Liver (tissue), 3 donors: ENCODE measurements at regions not wholly inside any gene's neighbourhood (a gene's known extent, or its start where the extent isn't known, plus 50 kb on each side); places are given as distances from the start of the nearest gene placed in this dataset.
A peak's percentile ranks its signal among the peaks of the same experiment; 100 is the strongest.

Source experiments
- FOXA1 ChIP-seq: IDR thresholded peaks from 2 replicates; pipeline ENCODE4 v1.6.1; 2016; ENCODE audit warnings: antibody characterized with exemption
- GABPA ChIP-seq, 2 donors: IDR thresholded peaks in 1 of 2; conservative IDR thresholded peaks in 1 of 2; 2 replicates each; pipeline ENCODE4 v1.6.1; 2016; ENCODE audit warnings: antibody characterized with exemption in 2 of 2, mild to moderate bottlenecking in 1 of 2, moderate library complexity in 1 of 2
- HNF4G ChIP-seq: IDR thresholded peaks from 2 replicates; pipeline ENCODE4 v1.6.1; 2016; ENCODE audit warnings: antibody characterized with exemption
- JUND ChIP-seq, 2 donors: IDR thresholded peaks; 2 replicates each; pipeline ENCODE4 v1.6.1; 2016; ENCODE audit warnings: antibody characterized with exemption in 2 of 2
- RAD21 ChIP-seq, 2 donors: IDR thresholded peaks; 2 replicates each; pipeline ENCODE4 v1.6.1; 2016; ENCODE audit warnings: antibody characterized with exemption in 2 of 2, mild to moderate bottlenecking in 2 of 2
- RXRA ChIP-seq, 2 donors: IDR thresholded peaks; 2 replicates each; pipeline ENCODE4 v1.6.1; 2017 to 2018; ENCODE audit warnings: antibody characterized with exemption in 2 of 2, mild to moderate bottlenecking in 1 of 2
- TAF1 ChIP-seq: conservative IDR thresholded peaks from 2 replicates; pipeline ENCODE4 v1.6.1; 2016; ENCODE audit warnings: antibody characterized with exemption, mild to moderate bottlenecking
- TF ChIP-seq, protein P1 (sequence below): fragments of 150-350 bp; IDR thresholded peaks from 2 replicates; pipeline ENCODE4 v1.5.1; 2017; ENCODE audit warnings: improper control_type of control experiment, low read depth, low read length; ENCODE audit not compliant: missing input control
- TF ChIP-seq, protein P2 (sequence below): IDR thresholded peaks from 2 replicates; pipeline ENCODE4 v1.6.1; 2016; ENCODE audit warnings: antibody characterized with exemption
- TF ChIP-seq, protein P3 (sequence below): IDR thresholded peaks from 2 replicates; pipeline ENCODE4 v1.6.1; 2016; ENCODE audit warnings: antibody characterized with exemption, mild to moderate bottlenecking
- TF ChIP-seq, protein P4 (sequence below): IDR thresholded peaks from 2 replicates; pipeline ENCODE4 v1.6.1; 2016; ENCODE audit warnings: antibody characterized with exemption
- donor health status: healthy.
- donor health status: healthy.

DNA sequence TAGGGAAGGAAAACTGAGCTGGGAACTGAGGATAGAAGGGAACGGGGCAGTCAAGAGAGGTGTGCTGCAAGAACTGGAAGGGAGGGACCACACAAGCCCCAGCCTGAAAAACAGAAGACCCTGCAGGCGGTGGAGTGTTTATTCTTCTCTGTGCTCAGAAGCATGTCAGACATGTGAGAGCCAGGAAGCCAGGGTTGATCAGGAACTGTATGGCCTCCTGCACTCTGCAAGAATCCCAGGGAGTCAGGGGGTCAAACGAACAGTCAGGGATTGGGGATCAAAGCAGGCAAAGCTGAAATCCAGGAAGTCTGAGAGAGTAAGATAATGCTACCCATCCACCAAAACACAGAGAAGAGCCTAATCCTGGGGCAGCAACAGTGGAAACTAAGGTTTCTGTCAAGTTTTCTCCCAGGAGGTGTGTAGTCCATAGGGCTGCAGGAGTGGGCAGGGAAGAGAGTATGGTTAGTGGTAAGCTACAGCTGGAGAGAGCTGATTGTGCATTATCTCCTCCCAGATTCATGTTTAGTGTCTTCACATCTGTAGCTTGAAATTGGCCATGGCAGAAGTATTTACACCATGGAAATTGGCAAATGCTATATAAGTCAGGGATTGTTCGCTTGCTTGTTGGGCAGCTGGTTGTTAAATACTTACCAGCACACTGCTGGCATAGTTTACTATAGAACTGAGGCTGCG lies 115.4 kb upstream of the SLC44A1 start:
- TF ChIP-seq, protein P1, sequence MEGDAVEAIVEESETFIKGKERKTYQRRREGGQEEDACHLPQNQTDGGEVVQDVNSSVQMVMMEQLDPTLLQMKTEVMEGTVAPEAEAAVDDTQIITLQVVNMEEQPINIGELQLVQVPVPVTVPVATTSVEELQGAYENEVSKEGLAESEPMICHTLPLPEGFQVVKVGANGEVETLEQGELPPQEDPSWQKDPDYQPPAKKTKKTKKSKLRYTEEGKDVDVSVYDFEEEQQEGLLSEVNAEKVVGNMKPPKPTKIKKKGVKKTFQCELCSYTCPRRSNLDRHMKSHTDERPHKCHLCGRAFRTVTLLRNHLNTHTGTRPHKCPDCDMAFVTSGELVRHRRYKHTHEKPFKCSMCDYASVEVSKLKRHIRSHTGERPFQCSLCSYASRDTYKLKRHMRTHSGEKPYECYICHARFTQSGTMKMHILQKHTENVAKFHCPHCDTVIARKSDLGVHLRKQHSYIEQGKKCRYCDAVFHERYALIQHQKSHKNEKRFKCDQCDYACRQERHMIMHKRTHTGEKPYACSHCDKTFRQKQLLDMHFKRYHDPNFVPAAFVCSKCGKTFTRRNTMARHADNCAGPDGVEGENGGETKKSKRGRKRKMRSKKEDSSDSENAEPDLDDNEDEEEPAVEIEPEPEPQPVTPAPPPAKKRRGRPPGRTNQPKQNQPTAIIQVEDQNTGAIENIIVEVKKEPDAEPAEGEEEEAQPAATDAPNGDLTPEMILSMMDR, result no peak
- TF ChIP-seq, protein P2, sequence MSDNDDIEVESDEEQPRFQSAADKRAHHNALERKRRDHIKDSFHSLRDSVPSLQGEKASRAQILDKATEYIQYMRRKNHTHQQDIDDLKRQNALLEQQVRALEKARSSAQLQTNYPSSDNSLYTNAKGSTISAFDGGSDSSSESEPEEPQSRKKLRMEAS, result no peak
- TF ChIP-seq HNF4G (no peak), RAD21 (IDR thresholded peaks at IDR 0.05) (no peak), FOXA1 (no peak), TAF1 (no peak), GABPA (IDR thresholded peaks at IDR 0.05 in 1 of 2, conservative IDR thresholded peaks at IDR 0.05 in 1 of 2) (no peak), JUND (IDR thresholded peaks at IDR 0.05) (no peak), RXRA (IDR thresholded peaks at IDR 0.05) (peak in 1 of 2 donors; percentile 8)
- TF ChIP-seq, protein P3, sequence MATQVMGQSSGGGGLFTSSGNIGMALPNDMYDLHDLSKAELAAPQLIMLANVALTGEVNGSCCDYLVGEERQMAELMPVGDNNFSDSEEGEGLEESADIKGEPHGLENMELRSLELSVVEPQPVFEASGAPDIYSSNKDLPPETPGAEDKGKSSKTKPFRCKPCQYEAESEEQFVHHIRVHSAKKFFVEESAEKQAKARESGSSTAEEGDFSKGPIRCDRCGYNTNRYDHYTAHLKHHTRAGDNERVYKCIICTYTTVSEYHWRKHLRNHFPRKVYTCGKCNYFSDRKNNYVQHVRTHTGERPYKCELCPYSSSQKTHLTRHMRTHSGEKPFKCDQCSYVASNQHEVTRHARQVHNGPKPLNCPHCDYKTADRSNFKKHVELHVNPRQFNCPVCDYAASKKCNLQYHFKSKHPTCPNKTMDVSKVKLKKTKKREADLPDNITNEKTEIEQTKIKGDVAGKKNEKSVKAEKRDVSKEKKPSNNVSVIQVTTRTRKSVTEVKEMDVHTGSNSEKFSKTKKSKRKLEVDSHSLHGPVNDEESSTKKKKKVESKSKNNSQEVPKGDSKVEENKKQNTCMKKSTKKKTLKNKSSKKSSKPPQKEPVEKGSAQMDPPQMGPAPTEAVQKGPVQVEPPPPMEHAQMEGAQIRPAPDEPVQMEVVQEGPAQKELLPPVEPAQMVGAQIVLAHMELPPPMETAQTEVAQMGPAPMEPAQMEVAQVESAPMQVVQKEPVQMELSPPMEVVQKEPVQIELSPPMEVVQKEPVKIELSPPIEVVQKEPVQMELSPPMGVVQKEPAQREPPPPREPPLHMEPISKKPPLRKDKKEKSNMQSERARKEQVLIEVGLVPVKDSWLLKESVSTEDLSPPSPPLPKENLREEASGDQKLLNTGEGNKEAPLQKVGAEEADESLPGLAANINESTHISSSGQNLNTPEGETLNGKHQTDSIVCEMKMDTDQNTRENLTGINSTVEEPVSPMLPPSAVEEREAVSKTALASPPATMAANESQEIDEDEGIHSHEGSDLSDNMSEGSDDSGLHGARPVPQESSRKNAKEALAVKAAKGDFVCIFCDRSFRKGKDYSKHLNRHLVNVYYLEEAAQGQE, result no peak
- TF ChIP-seq, protein P4, sequence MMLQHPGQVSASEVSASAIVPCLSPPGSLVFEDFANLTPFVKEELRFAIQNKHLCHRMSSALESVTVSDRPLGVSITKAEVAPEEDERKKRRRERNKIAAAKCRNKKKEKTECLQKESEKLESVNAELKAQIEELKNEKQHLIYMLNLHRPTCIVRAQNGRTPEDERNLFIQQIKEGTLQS, result no peak
